T-helper 1 cell treated with Interleukin-12 subunit alpha and Interleukin-12 subunit beta and Interleukin-4 antibody, amounts not matched to agents 30 μg/mL and 1 μg/mL, for 36 hours (primary cell): ENCODE measurements at regions not wholly inside any gene's neighbourhood (a gene's known extent, or its start where the extent isn't known, plus 50 kb on each side); places are given as distances from the start of the nearest gene placed in this dataset.

ENCODE experiments used
- H3K27ac Mint-ChIP-seq: one replicate; pipeline ENCODE4 v1.8.0; 2021; ENCODE audit warnings: mild to moderate bottlenecking, mixed read lengths
- H3K27me3 Mint-ChIP-seq: one replicate; pipeline ENCODE4 v1.8.0; 2021; ENCODE audit warnings: low read depth, mixed read lengths
- H3K36me3 Mint-ChIP-seq: one replicate; pipeline ENCODE4 v1.8.0; 2021; ENCODE audit warnings: low read depth, mixed read lengths
- H3K4me1 Mint-ChIP-seq: one replicate; pipeline ENCODE4 v1.8.0; 2021; ENCODE audit warnings: low read depth, mixed read lengths
- H3K4me3 Mint-ChIP-seq: one replicate; pipeline ENCODE4 v1.8.0; 2021; ENCODE audit warnings: mild to moderate bottlenecking, moderate library complexity, mixed read lengths
- H3K9me3 Mint-ChIP-seq: one replicate; pipeline ENCODE4 v1.8.0; 2021; ENCODE audit warnings: mixed read lengths

DNA sequence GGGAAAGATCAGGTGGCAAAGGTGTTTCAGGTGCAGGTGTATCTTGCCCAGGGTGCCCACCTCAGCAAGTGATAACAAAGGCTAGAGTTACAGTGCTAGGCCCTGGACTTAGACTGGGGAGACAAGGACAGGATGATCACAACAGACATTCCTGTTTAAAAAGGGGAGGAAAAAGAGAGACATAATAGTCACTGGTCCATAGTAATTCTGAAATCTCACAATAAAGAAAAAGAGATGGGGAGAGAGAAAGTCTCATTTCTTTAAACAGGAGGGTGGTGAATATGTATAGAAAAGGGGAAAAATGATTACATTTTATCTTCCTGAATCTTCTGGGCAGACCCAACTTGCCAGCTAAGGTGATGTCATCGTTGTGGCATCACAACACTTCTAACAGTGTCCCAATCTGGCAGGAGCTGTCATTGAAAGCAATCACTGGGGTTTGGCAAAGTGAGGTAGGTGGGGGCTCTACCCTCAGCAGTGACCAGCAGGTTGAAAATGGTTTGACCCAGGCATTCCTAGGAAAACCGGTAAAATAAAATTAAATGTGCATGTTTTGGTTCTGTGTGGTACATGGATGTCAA lies 99.5 kb downstream of the ZNF621 start:
- H3K27me3 Mint-ChIP-seq = no peaks in the 10 kb centered on the region
- H3K27ac Mint-ChIP-seq = no peak overlapping the region
- H3K4me3 Mint-ChIP-seq = no peak overlapping the region
- peaks cover 4% of the 10 kb centered on the region for H3K36me3 Mint-ChIP-seq
- no peaks in the 10 kb centered on the region for H3K4me1 Mint-ChIP-seq
- peaks cover 9% of the 10 kb centered on the region for H3K9me3 Mint-ChIP-seq

GRCh38 chr3:40627095-40627494 lies 102.3 kb downstream of the ZNF621 start:
- Mint-ChIP-seq H3K4me3 (no peak overlapping the region), H3K36me3 (peaks cover 5% of the 10 kb centered on the region), H3K27me3 (no peaks in the 10 kb centered on the region), H3K27ac (no peak overlapping the region), H3K4me1 (no peaks in the 10 kb centered on the region), H3K9me3 (peaks cover 20% of the 10 kb centered on the region)

DNA sequence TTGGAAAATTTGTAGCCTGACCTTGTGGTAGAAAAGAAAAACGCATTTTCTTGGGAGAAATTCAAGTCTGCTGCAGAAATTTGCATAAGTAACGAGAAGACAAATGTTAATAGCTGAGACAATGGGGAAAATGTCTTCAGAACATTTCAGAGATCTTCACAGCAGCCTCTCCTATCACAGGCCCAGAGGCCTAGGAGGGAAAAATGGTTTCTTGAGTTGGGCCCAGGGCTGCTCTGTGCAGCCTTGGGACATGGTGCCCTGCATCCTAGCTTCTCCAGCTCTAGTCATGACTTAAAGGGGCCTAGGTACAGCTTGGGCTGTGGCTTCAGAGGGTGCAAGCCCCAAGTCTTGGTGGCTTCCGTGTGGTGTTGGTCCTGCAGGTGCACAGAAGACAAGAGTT lies 104.2 kb downstream of the ZNF621 start:
- Mint-ChIP-seq H3K4me1 (no peaks in the 10 kb centered on the region), H3K27me3 (no peaks in the 10 kb centered on the region), H3K4me3 (no peak overlapping the region), H3K36me3 (peaks cover 5% of the 10 kb centered on the region), H3K9me3 (peaks cover 27% of the 10 kb centered on the region), H3K27ac (no peak overlapping the region)

DNA sequence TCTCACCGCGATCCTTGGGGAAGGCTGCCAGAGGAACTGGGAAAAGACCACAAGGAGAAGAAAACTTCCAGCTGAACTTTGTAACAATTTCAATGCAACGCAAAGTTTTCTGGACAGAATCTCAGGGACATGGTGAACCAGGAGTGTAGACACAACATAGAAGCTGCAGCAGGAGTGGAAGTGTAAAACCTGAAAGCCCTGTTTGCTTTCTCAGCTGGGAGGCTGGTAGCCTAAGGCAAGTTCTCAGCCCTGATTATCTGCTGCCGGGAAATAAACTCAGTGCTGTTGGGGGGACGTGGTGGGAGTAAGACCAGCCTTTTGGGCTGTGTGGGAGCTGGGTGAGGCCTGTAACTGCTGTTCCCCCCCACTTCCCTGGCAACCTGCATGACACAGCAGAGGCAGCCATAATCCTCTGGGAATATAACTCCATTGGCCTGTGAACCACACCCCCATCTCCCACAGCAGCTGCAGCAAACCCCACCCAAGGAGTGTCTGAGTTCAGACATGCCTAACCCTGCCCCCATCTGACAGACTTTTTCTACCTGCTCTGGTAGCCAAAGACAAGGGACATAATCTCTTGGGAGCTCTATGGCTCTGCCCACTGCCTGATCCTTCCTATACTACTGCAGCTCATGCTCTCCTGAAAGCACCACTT lies 106.7 kb downstream of the ZNF621 start:
- H3K4me3 Mint-ChIP-seq = no peak overlapping the region

GRCh38 chr3:40637906-40638305 lies 113.1 kb downstream of the ZNF621 start:
- H3K27ac Mint-ChIP-seq = no peak overlapping the region
- H3K27me3 Mint-ChIP-seq = no peaks in the 10 kb centered on the region
- no peaks in the 10 kb centered on the region for H3K4me1 Mint-ChIP-seq
- H3K9me3 Mint-ChIP-seq = peaks cover 8% of the 10 kb centered on the region
- H3K4me3 Mint-ChIP-seq = no peak overlapping the region
- H3K36me3 Mint-ChIP-seq = no peaks in the 10 kb centered on the region

More for the DNA sequence above, 106.7 kb downstream of the ZNF621 start:
- Mint-ChIP-seq H3K27me3 (no peaks in the 10 kb centered on the region), H3K4me1 (no peaks in the 10 kb centered on the region), H3K36me3 (peaks cover 5% of the 10 kb centered on the region), H3K27ac (no peak overlapping the region), H3K9me3 (peaks cover 28% of the 10 kb centered on the region)

DNA sequence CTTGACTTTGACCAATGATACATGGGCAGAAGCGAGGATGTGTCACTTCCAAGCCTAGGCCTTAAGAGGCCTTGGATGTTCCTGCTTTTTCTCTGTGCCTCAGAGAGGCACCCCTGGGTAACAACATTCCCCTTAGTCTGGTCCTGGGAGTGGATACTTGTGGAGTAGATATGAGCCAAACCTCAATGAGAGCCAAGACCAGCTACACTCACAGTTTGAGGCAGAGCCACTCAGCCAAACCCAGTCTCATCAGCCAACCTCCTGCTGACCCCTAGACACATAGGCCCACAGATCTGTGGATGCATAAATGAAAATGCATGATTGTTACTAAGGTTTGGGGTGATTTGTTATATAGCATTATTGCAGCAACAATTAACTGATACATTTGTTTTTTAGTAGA lies 114.2 kb downstream of the ZNF621 start:
- H3K36me3 Mint-ChIP-seq = no peaks in the 10 kb centered on the region
- H3K4me1 Mint-ChIP-seq = no peaks in the 10 kb centered on the region
- H3K27me3 Mint-ChIP-seq = no peaks in the 10 kb centered on the region
- H3K27ac Mint-ChIP-seq = no peak overlapping the region
- peaks cover 7% of the 10 kb centered on the region for H3K9me3 Mint-ChIP-seq
- H3K4me3 Mint-ChIP-seq = no peak overlapping the region

DNA sequence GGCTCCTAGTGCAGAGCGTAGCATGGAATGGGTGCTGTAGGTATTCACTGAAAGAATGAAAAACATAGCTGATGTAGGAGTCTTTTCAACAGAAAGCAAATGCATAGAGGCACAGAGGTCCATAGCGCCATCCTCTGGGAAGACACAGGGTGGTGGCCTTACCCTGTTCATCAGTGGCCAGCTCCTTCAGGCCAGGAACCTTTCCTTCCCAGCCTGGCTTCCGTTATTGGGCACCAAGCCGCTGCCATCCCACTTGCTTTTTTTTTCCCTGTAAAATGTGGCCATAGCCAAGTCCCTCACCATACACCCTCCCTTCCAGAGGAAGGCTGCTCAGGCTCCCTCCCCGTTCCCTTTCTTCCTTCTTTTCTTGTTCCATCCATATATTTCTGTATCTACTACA lies 118.1 kb downstream of the ZNF621 start:
- Mint-ChIP-seq H3K4me1 (no peaks in the 10 kb centered on the region), H3K27me3 (no peaks in the 10 kb centered on the region), H3K9me3 (no peaks in the 10 kb centered on the region), H3K4me3 (no peak overlapping the region), H3K27ac (no peak overlapping the region), H3K36me3 (no peaks in the 10 kb centered on the region)

- no peaks in the 10 kb centered on the region for H3K27me3 Mint-ChIP-seq
- no peaks in the 10 kb centered on the region for H3K36me3 Mint-ChIP-seq
- H3K4me1 Mint-ChIP-seq = no peaks in the 10 kb centered on the region
- H3K4me3 Mint-ChIP-seq = no peak overlapping the region
- no peaks in the 10 kb centered on the region for H3K9me3 Mint-ChIP-seq
- H3K27ac Mint-ChIP-seq = no peak overlapping the region
Observed at GRCh38 chr3:40645883-40646282, 121.1 kb downstream of the ZNF621 start.

GRCh38 chr3:40649346-40649745 lies 124.6 kb downstream of the ZNF621 start:
- no peaks in the 10 kb centered on the region for H3K9me3 Mint-ChIP-seq
- no peaks in the 10 kb centered on the region for H3K27me3 Mint-ChIP-seq
- H3K27ac Mint-ChIP-seq = no peak overlapping the region
- H3K36me3 Mint-ChIP-seq = no peaks in the 10 kb centered on the region
- H3K4me1 Mint-ChIP-seq = no peaks in the 10 kb centered on the region
- no peak overlapping the region for H3K4me3 Mint-ChIP-seq

DNA sequence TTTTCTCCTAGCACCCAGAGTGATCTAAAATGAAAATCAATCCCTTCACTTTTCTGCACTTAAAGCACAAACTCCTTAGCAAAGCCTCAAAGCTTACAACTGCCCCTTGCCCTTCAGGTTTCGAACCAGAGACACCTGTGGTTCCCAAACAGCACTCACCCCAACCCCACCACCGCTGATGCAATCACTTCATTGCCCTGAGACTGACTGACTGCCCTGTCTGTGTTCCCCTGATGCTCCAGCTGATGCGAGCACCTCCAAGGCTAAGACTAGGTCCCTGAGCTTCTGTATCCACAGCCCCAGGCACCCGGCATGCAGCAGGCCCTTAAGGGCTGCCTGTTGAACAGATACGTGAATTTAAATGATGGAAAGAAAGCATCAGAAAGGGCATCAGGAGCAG lies 127.3 kb downstream of the ZNF621 start:
- Mint-ChIP-seq H3K36me3 (no peaks in the 10 kb centered on the region), H3K4me3 (no peak overlapping the region), H3K27ac (no peak overlapping the region), H3K27me3 (no peaks in the 10 kb centered on the region), H3K9me3 (no peaks in the 10 kb centered on the region), H3K4me1 (no peaks in the 10 kb centered on the region)

DNA sequence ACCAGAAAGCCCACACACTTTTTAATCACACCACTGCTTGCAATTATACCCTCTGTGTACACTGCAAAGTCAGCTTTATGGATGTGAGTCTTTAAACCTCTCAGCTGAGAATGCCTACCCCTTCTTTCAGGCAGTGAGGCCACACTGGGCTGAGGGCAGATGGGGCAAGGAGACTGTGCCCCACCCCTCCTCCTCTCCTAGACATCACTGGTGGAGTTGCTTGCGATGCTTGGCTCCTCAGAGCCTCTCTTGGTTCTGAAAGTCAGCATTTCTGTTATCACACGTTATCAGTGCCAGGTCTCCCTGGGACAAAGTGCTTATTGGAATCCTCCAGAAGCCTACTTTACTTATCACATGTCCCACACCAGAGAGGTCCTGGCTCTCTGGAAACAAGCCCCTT lies 128.2 kb downstream of the ZNF621 start:
- H3K27me3 Mint-ChIP-seq = no peaks in the 10 kb centered on the region
- H3K4me3 Mint-ChIP-seq = no peak overlapping the region
- no peaks in the 10 kb centered on the region for H3K4me1 Mint-ChIP-seq
- H3K27ac Mint-ChIP-seq = no peak overlapping the region
- no peaks in the 10 kb centered on the region for H3K36me3 Mint-ChIP-seq
- no peaks in the 10 kb centered on the region for H3K9me3 Mint-ChIP-seq

GRCh38 chr3:40653878-40654277 lies 129.1 kb downstream of the ZNF621 start:
- Mint-ChIP-seq H3K9me3 (no peaks in the 10 kb centered on the region), H3K36me3 (no peaks in the 10 kb centered on the region), H3K4me3 (no peak overlapping the region), H3K27me3 (no peaks in the 10 kb centered on the region), H3K27ac (no peak overlapping the region), H3K4me1 (no peaks in the 10 kb centered on the region)

DNA sequence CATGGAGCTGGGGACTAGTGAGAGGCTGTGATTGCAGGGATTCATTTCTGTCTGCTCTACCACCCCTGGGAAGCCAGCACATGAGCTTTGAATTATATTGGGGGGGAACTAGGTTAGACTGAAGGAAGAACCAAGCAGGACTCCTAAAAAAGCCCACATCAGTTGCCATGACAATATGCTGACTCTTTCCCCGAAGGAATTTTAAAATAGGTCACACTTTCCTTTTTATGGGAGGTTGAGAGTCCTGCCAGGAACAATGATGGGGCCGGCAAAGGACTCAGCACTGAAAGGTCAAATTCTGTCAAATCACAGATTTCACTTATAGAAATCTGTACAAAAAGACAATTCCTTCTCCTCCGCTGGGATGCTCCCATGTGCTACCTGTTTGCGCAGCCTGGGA lies 130.8 kb downstream of the ZNF621 start:
- H3K27ac Mint-ChIP-seq = no peak overlapping the region
- H3K4me3 Mint-ChIP-seq = no peak overlapping the region
- H3K4me1 Mint-ChIP-seq = no peaks in the 10 kb centered on the region
- no peaks in the 10 kb centered on the region for H3K36me3 Mint-ChIP-seq
- no peaks in the 10 kb centered on the region for H3K9me3 Mint-ChIP-seq
- H3K27me3 Mint-ChIP-seq = no peaks in the 10 kb centered on the region

- Mint-ChIP-seq H3K27ac (no peak overlapping the region), H3K27me3 (no peaks in the 10 kb centered on the region), H3K4me1 (no peaks in the 10 kb centered on the region), H3K4me3 (no peak overlapping the region), H3K36me3 (no peaks in the 10 kb centered on the region), H3K9me3 (no peaks in the 10 kb centered on the region)
Observed at GRCh38 chr3:40657623-40658022, 132.9 kb downstream of the ZNF621 start.

DNA sequence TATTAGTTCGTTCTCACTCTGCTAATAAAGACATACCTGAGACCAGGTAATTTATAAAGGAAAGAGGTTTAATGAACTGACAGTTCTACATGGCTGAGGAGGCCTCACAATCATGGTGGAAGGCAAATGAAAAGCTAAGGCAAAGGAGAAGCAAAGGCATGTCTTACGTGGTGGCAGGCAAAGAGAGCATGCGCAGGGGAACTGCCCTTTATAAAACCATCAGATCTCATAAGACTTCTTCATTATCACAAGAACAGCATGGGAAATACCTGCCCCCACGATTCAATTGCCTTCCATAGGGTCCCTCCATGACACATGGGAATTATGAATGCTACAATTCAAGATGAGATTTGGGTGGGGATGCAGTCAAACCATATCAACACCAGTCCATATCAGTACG lies 133.5 kb downstream of the ZNF621 start:
- no peaks in the 10 kb centered on the region for H3K4me1 Mint-ChIP-seq
- H3K4me3 Mint-ChIP-seq = no peak overlapping the region
- H3K36me3 Mint-ChIP-seq = no peaks in the 10 kb centered on the region

DNA sequence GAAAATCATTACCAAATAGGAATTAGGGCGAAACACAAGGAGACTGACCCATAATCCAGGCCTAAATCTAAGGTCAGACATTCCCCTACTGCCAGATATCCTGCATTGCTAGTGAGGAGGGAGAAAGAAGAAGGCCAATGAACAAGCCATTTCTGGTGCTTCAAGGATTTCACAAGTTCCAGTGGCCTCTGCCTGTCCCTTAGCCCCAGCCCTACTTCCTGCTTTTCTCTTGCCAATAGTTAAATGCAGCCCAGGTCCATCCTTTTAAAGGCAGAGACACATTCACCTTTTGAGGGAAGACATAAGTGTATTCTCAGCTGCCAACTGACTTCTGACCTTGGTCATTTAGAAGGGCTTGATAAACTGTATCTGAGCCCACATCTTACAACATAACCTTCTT lies 135.8 kb downstream of the ZNF621 start:
- Mint-ChIP-seq H3K9me3 (no peaks in the 10 kb centered on the region), H3K27ac (no peak overlapping the region), H3K4me3 (no peak overlapping the region), H3K4me1 (no peaks in the 10 kb centered on the region), H3K27me3 (no peaks in the 10 kb centered on the region), H3K36me3 (no peaks in the 10 kb centered on the region)

More for the DNA sequence above, 133.5 kb downstream of the ZNF621 start:
- Mint-ChIP-seq H3K9me3 (no peaks in the 10 kb centered on the region), H3K27me3 (no peaks in the 10 kb centered on the region), H3K27ac (no peak overlapping the region)
